Stromal cell of bone marrow (primary cell): ENCODE measurements at regions not wholly inside any gene's neighbourhood (a gene's known extent, or its start where the extent isn't known, plus 50 kb on each side); places are given as distances from the start of the nearest gene placed in this dataset.
"Not testable (repeated sequence)": the region's sequence is repeated elsewhere in the genome, so short reads cannot be mapped to it uniquely, and the experiment has no call there.

Experiments
- DNase-seq: peaks from one replicate; pipeline ENCODE4 v3.0.0-alpha.2; 2012; ENCODE audit warnings: low read depth

DNA sequence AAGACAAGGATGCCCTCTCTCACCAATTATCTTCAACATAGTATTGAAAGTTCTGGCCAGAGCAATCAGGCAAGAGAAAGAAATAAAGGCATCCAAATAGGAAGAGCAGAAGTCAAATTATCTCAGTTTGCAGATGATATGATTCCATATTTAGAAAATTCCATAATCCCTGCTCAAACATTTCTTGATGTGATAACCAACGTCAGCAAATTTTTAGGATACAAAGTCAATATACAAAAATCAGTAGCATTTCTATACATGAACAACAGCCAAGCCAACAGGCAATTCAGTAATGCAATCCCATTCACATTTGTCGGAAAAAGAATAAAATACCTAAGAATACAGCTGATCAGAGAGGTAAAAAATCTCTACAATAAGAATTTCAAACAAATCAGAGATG, 969.7 kb upstream of the USP15 start:
- DNase-seq, result no peak

DNA sequence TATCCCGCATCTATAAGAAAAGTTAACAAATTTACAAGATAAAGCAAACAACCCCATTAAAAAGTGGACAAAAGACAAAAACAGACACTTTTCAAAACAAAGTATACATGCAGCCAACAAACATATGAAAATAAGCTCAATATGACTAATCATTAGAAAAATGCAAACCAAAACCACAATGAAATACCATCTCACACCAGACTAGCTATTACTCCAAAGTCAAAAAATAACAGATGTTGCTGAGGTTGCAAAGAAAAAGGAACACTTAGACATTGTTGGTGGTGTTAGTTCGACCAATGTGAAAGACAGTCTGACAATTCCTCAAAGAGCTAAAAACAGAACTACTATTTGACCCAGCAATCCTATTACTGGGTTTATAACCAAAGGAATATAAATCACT, 968.6 kb upstream of the USP15 start:
- no peak for DNase-seq

DNA sequence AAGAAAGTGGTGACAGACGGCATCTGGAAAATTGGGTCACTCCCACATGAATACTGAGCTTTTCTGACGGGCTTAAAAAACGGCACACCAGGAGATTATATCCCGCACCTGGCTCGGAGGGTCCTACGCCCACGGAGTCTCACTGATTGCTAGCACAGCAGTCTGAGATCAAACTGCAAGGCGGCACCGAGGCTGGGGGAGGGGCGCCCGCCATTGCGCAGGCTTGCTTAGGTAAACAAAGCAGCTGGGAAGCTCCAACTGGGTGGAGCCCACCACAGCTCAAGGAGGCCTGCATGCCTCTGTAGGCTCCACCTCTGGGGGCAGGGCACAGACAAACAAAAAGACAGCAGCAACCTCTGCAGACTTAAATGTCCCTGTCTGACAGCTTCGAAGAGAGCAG, 966.2 kb upstream of the USP15 start:
- DNase-seq, result not testable (repeated sequence)

DNA sequence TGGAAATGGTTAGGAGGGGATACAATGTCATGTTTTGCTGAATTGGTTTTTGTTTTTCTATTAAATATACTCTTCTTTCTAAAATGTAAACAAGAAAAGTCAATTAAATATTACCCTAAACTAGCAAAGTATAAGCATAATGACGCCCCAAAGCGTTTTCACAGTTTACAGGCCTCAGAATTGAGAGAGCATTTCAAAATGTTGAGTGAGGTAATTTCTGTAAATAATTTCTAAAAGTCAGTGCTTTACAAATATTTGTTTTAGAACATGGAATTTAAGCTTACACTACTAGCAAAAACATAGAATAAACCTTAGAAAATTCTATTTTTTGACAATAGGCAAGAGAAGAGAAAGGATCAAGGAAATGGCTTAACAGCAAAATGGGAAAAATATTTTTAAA, 958.4 kb upstream of the USP15 start:
- no peak for DNase-seq

DNA sequence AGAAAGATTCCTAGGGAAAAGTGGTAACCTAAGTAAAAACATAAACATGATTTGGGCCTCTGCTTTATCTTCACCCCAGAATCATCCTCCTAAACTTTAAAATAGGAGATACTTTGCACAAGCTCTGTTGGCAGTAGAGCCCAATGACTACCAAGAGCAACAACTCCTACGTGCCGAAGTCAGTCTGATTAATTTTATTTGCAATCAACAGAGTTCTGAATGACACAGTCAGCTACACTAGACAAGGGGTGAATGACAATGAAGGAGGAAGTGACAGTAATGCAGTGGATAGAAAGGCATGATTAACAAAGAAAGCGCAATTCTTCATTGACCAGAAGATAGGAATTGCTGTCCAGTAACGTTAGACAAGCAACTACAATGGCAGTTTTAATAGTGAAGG, 957.9 kb upstream of the USP15 start:
- DNase-seq, result no peak

DNA sequence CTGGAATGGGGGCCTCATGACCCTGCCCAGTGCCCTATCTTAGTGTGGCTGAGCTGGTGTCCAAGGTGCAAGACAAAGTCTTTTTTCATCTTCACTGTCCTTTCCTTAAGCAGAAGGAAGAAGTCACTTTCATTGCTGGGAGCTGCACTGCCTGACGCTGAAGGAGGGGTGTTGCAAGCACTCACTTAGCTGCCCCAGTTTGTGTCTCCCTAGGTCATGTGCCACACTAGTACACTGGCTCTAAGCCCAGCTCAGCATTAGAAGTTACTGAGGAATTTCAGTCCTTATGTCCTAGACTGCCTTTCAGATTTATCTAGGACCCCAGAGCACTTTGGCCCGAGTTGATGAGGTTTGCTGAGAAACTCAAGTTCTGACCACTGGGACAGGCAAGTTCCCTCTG, 952.0 kb upstream of the USP15 start:
- no peak for DNase-seq

DNA sequence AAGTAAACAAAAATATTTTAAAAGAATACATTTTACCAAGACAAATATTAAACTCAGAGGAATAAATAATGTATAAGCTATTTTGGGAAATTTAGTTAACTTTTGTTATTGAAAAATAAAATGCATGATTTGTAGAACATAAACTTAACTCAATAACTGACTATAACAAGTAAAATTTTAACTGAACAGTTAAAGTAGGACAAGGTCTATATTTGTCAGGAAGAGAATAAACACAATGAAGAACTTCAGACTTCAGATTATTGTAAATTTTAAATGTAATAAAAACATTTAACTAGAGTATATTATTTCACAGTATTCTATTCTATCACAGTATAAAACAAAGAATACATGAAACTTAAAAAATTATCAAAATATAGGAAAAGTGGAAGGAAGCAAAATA, 948.8 kb upstream of the USP15 start:
- DNase-seq, result no peak

DNA sequence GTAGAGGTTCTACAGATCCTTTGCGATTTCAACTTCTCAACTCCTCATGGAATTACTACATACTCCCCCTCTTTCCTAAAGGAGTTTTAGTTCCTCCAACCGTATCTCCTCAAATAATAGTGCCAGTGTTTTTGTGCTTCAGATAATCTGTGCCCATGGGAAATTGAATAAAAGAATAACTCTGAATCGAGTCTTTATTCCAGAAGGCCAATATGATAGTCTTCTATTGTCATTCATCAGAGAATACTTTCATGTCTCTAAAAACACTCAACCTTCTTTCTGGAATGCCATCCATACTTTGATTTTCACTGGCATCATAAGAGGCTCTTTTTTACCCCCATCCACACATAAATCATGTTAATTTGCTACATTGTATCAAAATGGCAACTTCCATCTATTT, 911.3 kb upstream of the USP15 start:
- DNase-seq, result no peak

DNA sequence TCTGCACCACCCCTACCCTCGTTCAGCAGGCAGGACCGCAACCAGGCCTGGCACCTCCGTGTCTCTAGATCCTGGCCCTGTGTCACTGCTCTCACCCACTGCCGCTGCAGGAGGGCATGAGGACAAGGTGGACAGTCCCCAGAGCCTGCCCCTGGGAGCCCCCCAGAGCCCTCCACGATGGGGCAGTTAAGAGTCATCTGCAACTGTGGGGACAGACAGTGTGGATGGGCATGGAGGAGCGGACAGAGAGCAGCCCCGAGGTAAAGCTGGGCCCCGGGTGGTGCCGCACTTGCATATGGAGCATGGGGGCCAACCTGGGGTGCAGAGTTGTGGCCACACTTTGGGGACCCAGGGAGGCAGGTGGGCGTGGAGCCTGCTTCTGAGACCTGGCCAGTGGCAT, 905.1 kb upstream of the USP15 start:
- no peak for DNase-seq

DNA sequence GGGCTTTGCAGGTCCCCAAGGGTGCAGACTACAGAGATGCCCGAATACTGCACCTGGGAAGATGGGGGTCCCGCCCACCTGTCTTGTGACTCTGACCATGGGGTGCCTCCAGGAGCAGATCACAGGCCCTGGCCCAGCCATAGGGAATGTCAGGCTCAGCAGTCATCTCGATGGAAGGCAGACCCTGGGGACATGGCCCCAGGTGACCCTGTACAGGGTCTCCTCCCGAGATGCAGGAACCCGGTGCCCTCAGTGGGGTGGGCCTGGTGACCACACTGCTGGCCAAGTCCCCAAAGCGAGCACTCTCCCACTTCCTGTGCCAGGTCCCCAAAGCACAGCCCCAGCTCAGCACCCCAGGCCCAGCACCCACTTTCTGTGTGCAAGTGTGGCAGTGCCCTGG, 903.7 kb upstream of the USP15 start:
- DNase-seq, result no peak

DNA sequence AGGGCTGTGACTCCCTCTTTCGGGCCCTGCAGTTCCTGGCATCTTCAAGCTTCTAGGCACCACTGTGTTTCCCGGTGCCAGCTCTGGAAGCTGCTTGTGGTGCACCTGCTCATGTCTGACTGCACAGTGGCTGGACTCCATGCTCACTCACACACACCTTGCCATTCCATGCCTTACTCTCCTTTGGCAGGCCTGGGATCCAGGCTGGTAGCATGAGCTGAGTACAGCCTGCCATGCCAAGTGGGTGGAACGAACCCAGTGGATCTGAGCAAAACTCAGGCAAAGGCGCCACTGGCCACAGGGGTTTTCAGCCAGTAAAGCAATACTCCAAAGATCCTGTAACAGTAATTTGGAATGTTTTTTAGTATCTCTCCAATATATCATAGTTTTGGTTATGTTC, 902.7 kb upstream of the USP15 start:
- no peak for DNase-seq

DNA sequence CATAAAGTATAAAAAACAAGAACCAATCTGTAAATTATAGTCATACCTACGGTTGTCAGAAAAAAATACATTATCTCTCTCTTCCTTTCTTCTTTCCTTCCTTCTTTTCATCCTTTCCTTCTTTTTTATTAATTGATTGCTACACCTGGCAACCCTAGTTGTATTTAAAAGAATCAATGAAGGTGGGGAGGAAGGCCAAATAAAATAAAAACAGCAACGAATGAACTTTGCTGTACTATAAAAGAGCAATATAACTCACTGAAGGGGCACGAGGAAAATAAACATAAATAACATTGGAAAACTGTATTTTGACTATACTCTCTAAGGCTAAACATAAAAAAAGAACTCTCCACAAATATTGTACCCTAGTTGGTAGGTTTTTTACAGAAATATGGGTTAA, 898.2 kb upstream of the USP15 start:
- no peak for DNase-seq

DNA sequence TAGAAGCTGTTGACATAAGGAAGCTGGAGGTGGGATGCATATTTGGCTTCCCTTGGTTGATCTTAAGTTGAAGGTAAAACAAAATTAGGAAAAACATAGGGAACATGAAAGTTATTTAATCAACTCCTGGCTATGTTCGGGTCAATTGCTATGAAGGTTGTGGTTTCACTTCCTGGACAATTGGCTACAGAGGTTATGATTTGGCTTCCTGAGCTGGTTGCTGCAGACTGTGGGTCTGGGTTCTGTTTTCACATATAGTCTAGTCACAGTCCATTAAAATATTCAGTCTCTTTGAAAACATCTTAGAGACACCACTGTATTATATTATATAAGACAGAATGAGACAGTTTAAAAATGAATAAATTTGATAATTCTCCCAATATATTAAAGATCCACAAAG, 895.2 kb upstream of the USP15 start:
- no peak for DNase-seq

DNA sequence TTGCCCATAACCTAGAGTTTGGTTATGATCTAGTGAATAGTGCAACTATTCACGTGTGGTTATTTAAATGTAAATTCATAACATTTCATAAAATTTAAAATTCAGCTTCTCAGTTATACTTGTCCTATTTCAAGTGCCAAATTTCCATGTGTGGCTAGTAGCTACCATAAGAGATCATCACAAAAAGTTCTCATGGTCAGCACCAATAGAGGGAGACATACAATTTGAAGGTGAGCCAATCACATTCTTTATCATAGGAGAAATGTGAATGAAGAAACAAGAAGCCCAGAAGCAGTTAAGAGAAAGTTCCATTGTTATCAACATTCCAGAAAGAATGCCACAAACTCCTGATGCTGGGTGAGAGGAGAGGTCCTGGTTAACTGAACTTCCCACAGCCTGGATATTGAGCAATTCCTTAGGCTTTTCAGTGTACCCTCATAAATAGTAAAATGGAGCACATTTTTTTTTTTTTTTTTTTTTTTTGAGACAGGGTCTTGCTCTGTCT, 892.9 kb upstream of the USP15 start:
- DNase-seq, result no peak

DNA sequence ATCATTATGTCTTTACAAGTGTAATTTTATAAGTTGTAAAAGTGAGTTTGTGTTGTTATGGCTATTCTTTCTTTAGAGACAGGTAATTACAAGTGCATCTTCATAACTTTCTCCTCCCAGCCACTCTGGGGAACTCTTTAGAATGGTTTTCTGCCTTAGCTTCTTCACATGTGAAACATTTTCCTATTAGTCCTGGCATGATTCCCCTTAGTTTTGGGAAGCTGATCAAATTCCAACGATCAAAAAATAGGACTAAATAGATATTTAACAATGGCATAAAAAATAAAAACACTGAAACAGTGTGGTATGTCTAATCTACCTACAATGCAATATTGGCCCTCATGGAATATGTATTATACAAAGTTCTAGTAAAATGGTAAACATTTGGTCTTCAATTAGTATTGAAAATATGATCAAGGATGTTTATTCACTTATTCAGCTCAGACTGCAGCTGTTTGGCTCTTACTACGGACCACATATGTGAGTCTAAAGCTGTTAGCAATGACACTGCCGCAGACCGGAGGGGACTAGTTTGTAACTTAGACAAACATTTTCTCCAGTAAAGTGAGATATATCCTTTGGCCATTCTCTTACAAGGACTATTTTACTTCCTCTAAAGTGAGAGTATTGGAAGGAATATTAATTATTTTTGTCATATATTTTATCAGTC, 890.8 kb upstream of the USP15 start:
- DNase-seq, result no peak

DNA sequence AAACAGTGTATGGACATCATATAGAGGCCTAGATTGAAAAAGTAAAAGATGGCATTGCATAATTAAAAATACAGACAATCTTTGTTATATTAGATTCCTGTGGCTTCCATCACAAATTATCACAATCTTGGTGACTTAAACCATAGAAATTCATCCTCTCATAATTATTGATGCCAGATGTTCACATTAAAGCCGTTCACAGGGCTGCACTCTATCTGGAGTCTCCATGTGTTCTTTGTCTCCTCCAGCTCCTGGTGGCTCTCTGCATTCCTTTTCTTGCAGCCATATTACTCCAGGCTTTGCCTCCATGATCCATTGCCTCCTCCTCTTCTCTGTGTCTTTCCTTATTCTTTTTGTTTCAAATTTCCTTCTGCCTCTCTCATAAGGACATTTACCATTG, 875.7 kb upstream of the USP15 start:
- DNase-seq, result no peak

DNA sequence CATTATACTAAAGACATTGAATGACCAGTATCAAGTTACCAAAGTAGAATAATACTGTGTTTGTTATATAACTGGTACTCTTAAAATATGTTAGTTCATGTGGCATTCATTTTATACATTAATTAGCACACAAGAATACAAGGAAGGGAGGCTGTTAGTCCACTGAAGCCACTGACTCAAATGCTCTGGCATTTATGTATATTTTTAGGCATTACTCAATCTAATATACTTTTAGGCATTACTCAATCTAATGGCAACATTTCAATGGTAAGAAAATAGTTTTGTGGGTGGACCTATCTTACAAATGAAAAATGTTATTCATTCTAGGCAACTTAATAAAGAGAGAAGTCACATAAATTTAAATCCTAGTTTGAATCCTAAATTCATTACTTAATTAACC, 874.4 kb upstream of the USP15 start:
- DNase-seq, result no peak

DNA sequence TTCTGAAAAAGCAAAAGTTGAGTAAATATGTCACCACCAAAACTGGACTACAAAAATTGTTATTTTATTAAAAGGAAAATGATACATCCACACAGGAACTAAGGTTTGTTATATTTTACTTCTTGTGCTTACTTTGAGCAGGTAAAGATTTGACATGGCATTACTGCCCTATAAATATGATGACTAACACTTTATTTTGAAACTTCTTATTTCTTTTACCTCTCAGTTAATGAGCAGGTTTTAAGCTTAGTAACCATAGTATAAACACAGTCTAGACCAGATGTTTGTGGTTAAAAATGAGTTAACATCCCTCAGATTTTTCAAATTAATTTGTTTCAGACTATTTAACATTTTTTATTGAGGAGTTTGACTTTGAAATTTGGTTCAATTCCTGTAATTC, 862.5 kb upstream of the USP15 start:
- no peak for DNase-seq

DNA sequence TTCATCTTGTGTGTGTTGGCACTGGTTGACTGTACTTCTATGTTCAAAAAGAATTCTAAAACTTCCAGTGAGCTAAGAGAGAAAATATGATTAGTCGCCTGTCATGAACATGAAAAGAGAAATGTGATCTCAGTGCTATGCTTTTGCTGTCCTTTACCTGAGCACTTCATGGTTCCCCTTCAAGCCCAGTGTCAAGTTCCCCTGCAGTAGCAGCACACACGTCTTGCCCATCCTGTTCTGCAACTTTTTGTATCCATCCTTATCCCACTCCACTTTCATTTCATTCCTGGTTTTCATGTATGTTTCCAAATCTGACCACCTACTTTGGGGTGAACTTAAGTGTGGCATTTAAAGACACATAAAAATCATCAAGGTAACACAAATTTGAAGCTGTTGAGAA, 848.0 kb upstream of the USP15 start:
- no peak for DNase-seq

DNA sequence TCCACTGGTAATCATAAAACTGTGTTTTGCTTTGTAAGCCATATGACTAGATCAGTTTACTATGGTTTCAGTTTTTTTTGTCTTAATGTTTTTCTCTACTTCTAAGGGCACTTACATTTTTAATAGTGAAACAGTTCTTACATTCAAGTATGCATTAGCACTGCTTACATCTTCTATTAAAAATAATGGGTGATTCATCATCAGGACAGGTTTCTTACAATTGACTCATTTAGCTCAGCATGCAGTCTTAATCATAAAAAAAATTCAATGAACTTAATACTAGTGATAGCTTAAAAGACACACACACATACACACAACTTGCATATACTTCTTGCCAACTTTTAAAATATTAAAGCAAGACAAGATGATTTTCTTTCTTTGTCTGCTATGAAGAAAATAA, 845.7 kb upstream of the USP15 start:
- DNase-seq, result no peak

DNA sequence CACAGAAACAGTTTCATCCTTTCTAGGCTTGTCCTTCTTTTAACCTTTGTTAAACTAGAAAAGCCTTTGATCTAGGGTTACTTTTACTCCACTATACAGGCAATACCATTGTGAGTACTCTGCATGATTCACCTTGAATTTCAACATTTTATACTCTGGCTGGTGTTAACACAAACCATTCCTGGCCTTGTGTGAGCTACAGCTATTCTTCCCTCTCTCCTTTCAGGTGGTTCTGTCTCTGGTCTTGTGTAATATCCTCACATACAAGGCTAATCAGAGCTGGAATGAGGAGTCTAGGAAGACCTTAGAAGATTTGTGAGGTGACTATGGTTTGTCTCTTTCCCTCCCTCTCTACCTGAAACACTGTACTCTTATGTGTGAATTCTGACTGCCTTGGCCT, 837.4 kb upstream of the USP15 start:
- DNase-seq, result no peak

DNA sequence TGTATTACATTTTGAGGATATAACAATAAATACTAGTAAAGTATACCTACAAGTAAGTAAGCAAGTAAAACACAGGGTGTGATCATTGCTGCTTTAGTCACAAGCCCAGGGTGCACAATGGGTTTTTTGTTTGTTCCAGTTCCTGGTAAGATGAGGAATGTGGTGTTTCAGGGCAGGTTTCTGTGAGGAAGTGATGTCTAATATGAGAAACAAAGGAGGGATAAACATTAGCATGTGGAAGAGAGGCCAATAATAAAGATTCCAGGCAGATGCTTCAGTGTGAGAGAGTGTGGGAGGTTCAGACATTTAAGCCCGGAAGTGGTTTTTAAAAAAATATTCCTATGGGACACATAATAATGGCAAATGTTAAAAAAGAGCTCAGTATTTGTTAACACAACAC, 808.1 kb upstream of the USP15 start:
- DNase-seq, result no peak

DNA sequence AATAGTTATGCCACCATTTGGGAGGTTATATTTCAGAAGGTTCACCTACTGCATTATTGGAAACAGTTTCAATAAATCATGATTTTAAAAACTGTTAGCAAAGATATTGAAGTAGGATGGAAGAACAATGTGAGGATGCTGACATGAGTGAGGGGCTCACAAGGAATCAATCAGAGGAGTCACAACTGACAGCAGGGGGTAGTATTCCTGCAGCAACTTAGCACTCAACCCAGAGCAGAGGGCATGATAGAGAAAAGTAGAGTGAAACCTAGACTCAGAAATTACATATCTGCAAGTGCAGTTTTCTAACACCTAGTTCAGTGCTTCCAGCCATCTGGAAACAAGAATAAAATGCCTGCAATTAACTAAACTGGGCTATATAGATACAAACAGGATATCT, 772.5 kb upstream of the USP15 start:
- DNase-seq, result no peak
